OCI-M2 (cell line): ENCODE measurements at regions not wholly inside any gene's neighbourhood (a gene's known extent, or its start where the extent isn't known, plus 50 kb on each side); places are given as distances from the start of the nearest gene placed in this dataset.

Experiments used
- DNase-seq: peaks from one replicate; lab custom pipeline; 2025; ENCODE audit not compliant: unreplicated experiment; lab: John Stamatoyannopoulos, UW

GRCh38 chr12:58358369-58358768 lies 417.0 kb downstream of the ATP23 start:
- no peak for DNase-seq

GRCh38 chr12:58359084-58359483 lies 417.7 kb downstream of the ATP23 start:
- no peak for DNase-seq

- no peak for DNase-seq
Measured at GRCh38 chr12:58361056-58361455, 419.7 kb downstream of the ATP23 start.

GRCh38 chr12:58363971-58364370 lies 422.6 kb downstream of the ATP23 start:
- DNase-seq = no peak

GRCh38 chr12:58364389-58365086 lies 423.2 kb downstream of the ATP23 start:
- DNase-seq = no peak

GRCh38 chr12:58365087-58365390 lies 423.7 kb downstream of the ATP23 start:
- no peak for DNase-seq

- no peak for DNase-seq
Measured at GRCh38 chr12:58367041-58367440, 425.7 kb downstream of the ATP23 start.

- no peak for DNase-seq
Measured at GRCh38 chr12:58368001-58368400, 426.6 kb downstream of the ATP23 start.

GRCh38 chr12:58369576-58369975 lies 428.2 kb downstream of the ATP23 start:
- no peak for DNase-seq

GRCh38 chr12:58372298-58372697 lies 430.9 kb downstream of the ATP23 start:
- no peak for DNase-seq

GRCh38 chr12:58378028-58378427 lies 436.7 kb downstream of the ATP23 start:
- DNase-seq = no peak

GRCh38 chr12:58381546-58381945 lies 440.2 kb downstream of the ATP23 start:
- DNase-seq = no peak

- peak; percentile 45 for DNase-seq
Measured at GRCh38 chr12:58384196-58384595, 442.8 kb downstream of the ATP23 start.

GRCh38 chr12:58386136-58386535 lies 444.8 kb downstream of the ATP23 start:
- no peak for DNase-seq

GRCh38 chr12:58387199-58387598 lies 445.8 kb downstream of the ATP23 start:
- DNase-seq = no peak

- DNase-seq = no peak
Measured at GRCh38 chr12:58388261-58388660, 446.9 kb downstream of the ATP23 start.

GRCh38 chr12:58393152-58393551 lies 451.8 kb downstream of the ATP23 start:
- no peak for DNase-seq

- no peak for DNase-seq
Measured at GRCh38 chr12:58395056-58395455, 453.7 kb downstream of the ATP23 start.

GRCh38 chr12:58395470-58395869 lies 454.1 kb downstream of the ATP23 start:
- DNase-seq = no peak

- no peak for DNase-seq
Measured at GRCh38 chr12:58396239-58396638, 454.9 kb downstream of the ATP23 start.

- no peak for DNase-seq
Measured at GRCh38 chr12:58405363-58405762, 464.0 kb downstream of the ATP23 start.

GRCh38 chr12:58408516-58408915 lies 467.1 kb downstream of the ATP23 start:
- no peak for DNase-seq

GRCh38 chr12:58412461-58413060 lies 471.2 kb downstream of the ATP23 start:
- DNase-seq = no peak
